ENCODE measurements at regions not wholly inside any gene's neighbourhood (a gene's known extent, or its start where the extent isn't known, plus 50 kb on each side); places are given as distances from the start of the nearest gene placed in this dataset.

GRCh38 chr11:71332046-71332445, 79.7 kb upstream of the SHANK2 start:
- intact Hi-C loops (cut with DNase I) = no loop called here
- no peak for ATAC-seq

GRCh38 chr11:71331631-71332030, 79.3 kb upstream of the SHANK2 start:
- Histone ChIP-seq H3K27me3 (no peaks in the 10 kb centered on the region), H3K4me1 (no peaks in the 10 kb centered on the region), H3K36me3 (no peaks in the 10 kb centered on the region), H3K9me3 (no peaks in the 10 kb centered on the region), H3K27ac (no peak overlapping the region), H3K4me3 (no peak overlapping the region)
- no peak for TF ChIP-seq CTCF (IDR thresholded peaks at IDR 0.05)
- ATAC-seq (no peak), DNase-seq (peak; percentile 45)
- intact Hi-C loops (cut with DNase I) = no loop called here

More at GRCh38 chr11:71332046-71332445, 79.7 kb upstream of the SHANK2 start:
- TF ChIP-seq CTCF (IDR thresholded peaks at IDR 0.05) = no peak
- peak; percentile 32 for DNase-seq
- no peaks in the 10 kb centered on the region for H3K4me1 ChIP-seq
- H3K36me3 ChIP-seq = no peaks in the 10 kb centered on the region
- no peaks in the 10 kb centered on the region for H3K9me3 ChIP-seq
- H3K27ac ChIP-seq = no peak overlapping the region
- H3K27me3 ChIP-seq = no peaks in the 10 kb centered on the region
- no peak overlapping the region for H3K4me3 ChIP-seq

GRCh38 chr11:71330996-71331395, 78.6 kb upstream of the SHANK2 start:
- H3K27ac ChIP-seq = no peak overlapping the region
- H3K9me3 ChIP-seq = no peaks in the 10 kb centered on the region
- no peaks in the 10 kb centered on the region for H3K4me1 ChIP-seq
- no peak for ATAC-seq
- DNase-seq = peak; percentile 19
- no peak overlapping the region for H3K4me3 ChIP-seq
- no peak for TF ChIP-seq CTCF (IDR thresholded peaks at IDR 0.05)
- no peaks in the 10 kb centered on the region for H3K27me3 ChIP-seq
- intact Hi-C loops (cut with DNase I) = no loop called here
- H3K36me3 ChIP-seq = no peaks in the 10 kb centered on the region

- peak; percentile 45 for DNase-seq
- intact Hi-C loops (cut with DNase I) = no loop called here
- TF ChIP-seq CTCF (IDR thresholded peaks at IDR 0.05) = no peak
These were observed 78.0 kb upstream of the SHANK2 start for GRCh38 chr11:71330349-71330748.

GRCh38 chr11:71329786-71330185, 77.4 kb upstream of the SHANK2 start:
- no peaks in the 10 kb centered on the region for H3K4me1 ChIP-seq
- no peaks in the 10 kb centered on the region for H3K9me3 ChIP-seq
- DNase-seq = peak; percentile 17
- no peaks in the 10 kb centered on the region for H3K36me3 ChIP-seq
- no peak overlapping the region for H3K27ac ChIP-seq
- H3K4me3 ChIP-seq = no peak overlapping the region
- ATAC-seq = no peak
- intact Hi-C loops (cut with DNase I) = no loop called here
- no peak for TF ChIP-seq CTCF (IDR thresholded peaks at IDR 0.05)
- H3K27me3 ChIP-seq = no peaks in the 10 kb centered on the region

More at GRCh38 chr11:71330349-71330748, 78.0 kb upstream of the SHANK2 start:
- Histone ChIP-seq H3K9me3 (no peaks in the 10 kb centered on the region), H3K4me1 (no peaks in the 10 kb centered on the region), H3K27me3 (no peaks in the 10 kb centered on the region), H3K4me3 (no peak overlapping the region), H3K27ac (no peak overlapping the region), H3K36me3 (no peaks in the 10 kb centered on the region)
- no peak for ATAC-seq

GRCh38 chr11:71329165-71329510, 76.8 kb upstream of the SHANK2 start:
- no peak for DNase-seq
- intact Hi-C loops (cut with DNase I) = no loop called here
- no peak for TF ChIP-seq CTCF (IDR thresholded peaks at IDR 0.05)
- no peak for ATAC-seq
- Histone ChIP-seq H3K36me3 (no peaks in the 10 kb centered on the region), H3K9me3 (no peaks in the 10 kb centered on the region), H3K4me1 (no peaks in the 10 kb centered on the region), H3K4me3 (no peak overlapping the region), H3K27me3 (no peaks in the 10 kb centered on the region), H3K27ac (no peak overlapping the region)
